NCI-H2107 treated with DMSO at 0.1 percent for 48 hours (cell line): ENCODE measurements at regions not wholly inside any gene's neighbourhood (a gene's known extent, or its start where the extent isn't known, plus 50 kb on each side); places are given as distances from the start of the nearest gene placed in this dataset.
A peak's percentile ranks its signal among the peaks of the same experiment; 100 is the strongest.

Source experiments
- DNase-seq: peaks from one replicate; lab custom pipeline; 2025; ENCODE audit not compliant: unreplicated experiment; lab: John Stamatoyannopoulos, UW

- DNase-seq: no peak
Observed at GRCh38 chrX:39829965-39830364, 267.8 kb downstream of the BCOR start.

- DNase-seq: no peak
Observed at GRCh38 chrX:39830414-39830813, 267.3 kb downstream of the BCOR start.

GRCh38 chrX:39832211-39832610, 265.5 kb downstream of the BCOR start:
- DNase-seq: no peak

- DNase-seq: no peak
Observed at GRCh38 chrX:39834600-39834999, 263.2 kb downstream of the BCOR start.

GRCh38 chrX:39835241-39835640, 262.5 kb downstream of the BCOR start:
- no peak for DNase-seq

- DNase-seq: no peak
Observed at GRCh38 chrX:39835776-39836175, 262.0 kb downstream of the BCOR start.

GRCh38 chrX:39836802-39837420, 260.8 kb downstream of the BCOR start:
- DNase-seq: no peak

- no peak for DNase-seq
Observed at GRCh38 chrX:39837688-39838087, 260.1 kb downstream of the BCOR start.

GRCh38 chrX:39839371-39839770, 258.4 kb downstream of the BCOR start:
- DNase-seq: no peak

- peak; percentile 77 for DNase-seq
Observed at GRCh38 chrX:39840133-39840532, 257.6 kb downstream of the BCOR start.

GRCh38 chrX:39840581-39841093, 257.1 kb downstream of the BCOR start:
- peak; percentile 76 for DNase-seq

GRCh38 chrX:39841604-39842003, 256.2 kb downstream of the BCOR start:
- no peak for DNase-seq

- DNase-seq: no peak
Observed at GRCh38 chrX:39842281-39842973, 255.3 kb downstream of the BCOR start.

- no peak for DNase-seq
Observed at GRCh38 chrX:39843318-39843717, 254.4 kb downstream of the BCOR start.

GRCh38 chrX:39845233-39845632, 252.5 kb downstream of the BCOR start:
- DNase-seq: peak; percentile 33

GRCh38 chrX:39846460-39846859, 251.3 kb downstream of the BCOR start:
- DNase-seq: no peak

- no peak for DNase-seq
Observed at GRCh38 chrX:39848243-39848642, 249.5 kb downstream of the BCOR start.

- DNase-seq: no peak
Observed at GRCh38 chrX:39848900-39849299, 248.9 kb downstream of the BCOR start.

- DNase-seq: no peak
Observed at GRCh38 chrX:39850209-39850608, 247.5 kb downstream of the BCOR start.

GRCh38 chrX:39850630-39851152, 247.1 kb downstream of the BCOR start:
- no peak for DNase-seq

GRCh38 chrX:39851745-39852455, 245.9 kb downstream of the BCOR start:
- DNase-seq: no peak

- DNase-seq: no peak
Observed at GRCh38 chrX:39852491-39852890, 245.3 kb downstream of the BCOR start.
